ENCODE measurements at regions not wholly inside any gene's neighbourhood (a gene's known extent, or its start where the extent isn't known, plus 50 kb on each side); places are given as distances from the start of the nearest gene placed in this dataset.
"Not testable (repeated sequence)": the region's sequence is repeated elsewhere in the genome, so short reads cannot be mapped to it uniquely, and the experiment has no call there.

DNA sequence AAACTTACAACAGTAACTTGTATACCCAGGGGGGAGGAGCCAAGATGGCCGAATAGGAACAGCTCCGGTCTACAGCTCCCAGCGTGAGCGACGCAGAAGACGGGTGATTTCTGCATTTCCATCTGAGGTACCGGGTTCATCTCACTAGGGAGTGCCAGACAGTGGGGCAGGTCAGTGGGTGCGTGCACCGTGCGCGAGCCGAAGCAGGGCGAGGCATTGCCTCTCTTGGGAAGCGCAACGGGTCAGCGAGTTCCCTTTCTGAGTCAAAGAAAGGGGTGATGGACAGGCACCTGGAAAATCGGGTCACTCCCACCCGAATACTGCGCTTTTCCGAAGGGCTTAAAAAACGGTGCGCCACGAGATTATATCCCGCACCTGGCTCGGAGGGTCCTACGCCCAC lies 278.8 kb downstream of the FAM47B start:
- H3K4me3 ChIP-seq (ENCODE audit: low read length in 2 of 2); H3K27me3 ChIP-seq (ENCODE audit: control insufficient read depth in 1 of 2, insufficient read depth in 2 of 2, low read length in 1 of 2); intact Hi-C loops (cut with DNase I); ATAC-seq (ENCODE audit: low FRiP score); DNase-seq; H3K27ac ChIP-seq (ENCODE audit: low read depth in 1 of 2, low read length in 2 of 2); H3K36me3 ChIP-seq (ENCODE audit: control insufficient read depth in 1 of 2, insufficient read depth in 2 of 2, low read length in 1 of 2); H3K9me3 ChIP-seq (ENCODE audit: control insufficient read depth, low read length); H3K4me1 ChIP-seq (ENCODE audit: control insufficient read depth in 1 of 2, insufficient read depth in 2 of 2, low read length in 2 of 2): not testable (repeated sequence)
- 84 to 91% methylated on average over 26 of the region's 26 CpGs for WGBS, 2 donors

DNA sequence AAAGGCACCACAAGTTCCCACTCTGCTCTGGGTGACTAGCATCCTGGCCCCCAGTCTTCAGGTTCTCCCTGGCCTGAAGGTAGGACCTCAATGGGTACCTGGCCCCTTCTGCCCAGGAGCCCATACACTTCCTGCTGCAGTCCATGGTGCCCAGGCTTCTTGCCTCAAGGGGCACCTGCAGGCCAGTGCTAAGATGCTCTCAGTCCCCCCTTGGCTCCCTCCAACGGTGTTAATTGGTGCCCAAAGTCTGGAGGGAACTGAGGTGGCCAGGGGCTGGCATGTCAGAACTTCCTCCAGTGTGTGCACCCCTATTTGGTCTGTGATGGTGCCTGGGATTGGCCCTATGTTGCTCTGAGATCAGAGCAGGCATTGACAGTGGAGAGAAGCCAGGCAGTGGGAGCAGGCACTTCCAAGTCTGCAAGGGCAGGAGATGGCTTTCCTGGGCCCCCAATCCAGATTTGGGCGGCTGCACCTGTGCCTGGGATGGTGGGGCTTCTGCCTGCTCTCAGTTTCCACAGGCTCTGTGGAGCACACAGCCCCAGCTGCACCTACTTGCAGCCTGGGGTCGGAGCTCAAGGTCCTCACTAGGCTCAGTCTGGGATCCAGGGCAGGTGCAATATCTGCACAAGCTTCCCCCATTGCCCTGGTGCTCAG lies 301.6 kb downstream of the FAM47B start:
- Histone ChIP-seq H3K4me3 (ENCODE audit: low read length in 2 of 2) (no peak overlapping the region), H3K4me1 (ENCODE audit: control insufficient read depth in 1 of 2, insufficient read depth in 2 of 2, low read length in 2 of 2) (no peaks in the 10 kb centered on the region), H3K27me3 (ENCODE audit: control insufficient read depth in 1 of 2, insufficient read depth in 2 of 2, low read length in 1 of 2) (no peaks in the 10 kb centered on the region), H3K9me3 (ENCODE audit: control insufficient read depth, low read length) (no peaks in the 10 kb centered on the region), H3K36me3 (ENCODE audit: control insufficient read depth in 1 of 2, insufficient read depth in 2 of 2, low read length in 1 of 2) (no peaks in the 10 kb centered on the region), H3K27ac (ENCODE audit: low read depth in 1 of 2, low read length in 2 of 2) (no peak overlapping the region)
- intact Hi-C loops (cut with DNase I): no loop called here
- peak; percentile 17 to 65 for DNase-seq
- ATAC-seq (ENCODE audit: low FRiP score): no peak
- 57 to 91% methylated on average over 3 of the region's 3 CpGs for WGBS, 2 donors

DNA sequence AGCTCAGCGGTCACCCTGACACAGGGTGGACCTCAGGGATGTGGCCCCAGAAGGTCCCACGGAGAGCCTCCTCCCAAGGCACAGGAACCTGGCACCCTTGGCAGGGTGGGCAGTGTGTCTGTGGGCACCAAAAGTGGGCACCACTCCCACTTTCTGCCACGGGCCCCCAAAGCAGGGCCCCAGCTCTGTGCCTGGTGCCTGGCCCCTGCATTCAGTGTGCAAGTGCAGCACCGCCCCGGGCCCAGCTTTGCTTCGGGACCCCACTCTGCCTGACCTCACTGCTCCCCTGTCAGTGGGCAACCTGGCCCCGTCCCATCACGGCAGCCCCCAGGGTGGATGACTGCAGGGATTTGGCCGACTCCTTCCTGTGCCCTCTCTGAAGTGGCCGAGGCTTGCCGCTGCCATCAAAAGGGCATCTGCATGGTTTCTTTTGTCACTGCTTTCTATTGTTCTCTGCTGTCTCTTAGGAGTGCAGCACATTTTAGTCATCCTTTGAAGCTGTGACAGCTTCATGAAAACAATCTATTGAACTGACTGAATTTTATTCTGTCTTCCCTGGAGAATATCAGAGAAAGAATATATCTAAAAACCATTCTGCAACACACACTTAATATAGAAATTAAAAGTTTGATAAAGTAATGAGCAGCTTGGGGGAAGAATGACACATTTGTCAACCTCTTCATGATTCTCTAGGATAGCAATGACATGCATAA lies 302.4 kb downstream of the FAM47B start:
- intact Hi-C loops (cut with DNase I): no loop called here
- no peak overlapping the region for H3K27ac ChIP-seq (ENCODE audit: low read depth in 1 of 2, low read length in 2 of 2)
- no peaks in the 10 kb centered on the region for H3K9me3 ChIP-seq (ENCODE audit: control insufficient read depth, low read length)
- no peaks in the 10 kb centered on the region for H3K36me3 ChIP-seq (ENCODE audit: control insufficient read depth in 1 of 2, insufficient read depth in 2 of 2, low read length in 1 of 2)
- 74 to 94% methylated on average over 11 of the region's 11 CpGs for WGBS, 2 donors
- H3K27me3 ChIP-seq (ENCODE audit: control insufficient read depth in 1 of 2, insufficient read depth in 2 of 2, low read length in 1 of 2): no peaks in the 10 kb centered on the region
- no peak overlapping the region for H3K4me3 ChIP-seq (ENCODE audit: low read length in 2 of 2)
- DNase-seq: peak; percentile 23 to 69
- ATAC-seq (ENCODE audit: low FRiP score): no peak
- no peaks in the 10 kb centered on the region for H3K4me1 ChIP-seq (ENCODE audit: control insufficient read depth in 1 of 2, insufficient read depth in 2 of 2, low read length in 2 of 2)

DNA sequence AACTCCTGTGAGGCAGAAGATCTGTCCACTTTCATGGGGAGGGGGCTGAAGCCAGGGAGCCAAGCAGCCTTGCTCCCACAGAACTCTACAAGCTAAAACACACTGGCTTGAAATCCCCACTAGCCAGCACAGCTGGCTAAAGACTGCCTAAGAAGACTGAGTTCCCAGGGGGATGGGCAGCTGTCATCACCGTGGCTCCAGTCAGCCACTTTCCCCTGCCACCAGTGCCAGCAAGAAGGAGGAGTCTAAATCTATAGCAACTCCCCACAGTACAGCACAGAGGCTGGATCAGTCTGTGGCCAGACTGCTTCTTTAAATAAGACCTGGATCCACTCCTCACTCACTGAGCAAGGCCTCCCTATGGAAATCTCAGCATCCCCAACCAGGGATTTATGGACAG lies 308.6 kb downstream of the FAM47B start:
- DNase-seq (no peak), ATAC-seq (ENCODE audit: low FRiP score) (no peak)
- Histone ChIP-seq H3K4me3 (ENCODE audit: low read length in 2 of 2) (no peak overlapping the region), H3K4me1 (ENCODE audit: control insufficient read depth in 1 of 2, insufficient read depth in 2 of 2, low read length in 2 of 2) (no peaks in the 10 kb centered on the region), H3K36me3 (ENCODE audit: control insufficient read depth in 1 of 2, insufficient read depth in 2 of 2, low read length in 1 of 2) (no peaks in the 10 kb centered on the region), H3K9me3 (ENCODE audit: control insufficient read depth, low read length) (no peaks in the 10 kb centered on the region), H3K27me3 (ENCODE audit: control insufficient read depth in 1 of 2, insufficient read depth in 2 of 2, low read length in 1 of 2) (no peaks in the 10 kb centered on the region), H3K27ac (ENCODE audit: low read depth in 1 of 2, low read length in 2 of 2) (no peak overlapping the region)
- intact Hi-C loops (cut with DNase I): no loop called here
- WGBS, 2 donors: 14 to 17% methylated on average over 1 of the region's 1 CpG

DNA sequence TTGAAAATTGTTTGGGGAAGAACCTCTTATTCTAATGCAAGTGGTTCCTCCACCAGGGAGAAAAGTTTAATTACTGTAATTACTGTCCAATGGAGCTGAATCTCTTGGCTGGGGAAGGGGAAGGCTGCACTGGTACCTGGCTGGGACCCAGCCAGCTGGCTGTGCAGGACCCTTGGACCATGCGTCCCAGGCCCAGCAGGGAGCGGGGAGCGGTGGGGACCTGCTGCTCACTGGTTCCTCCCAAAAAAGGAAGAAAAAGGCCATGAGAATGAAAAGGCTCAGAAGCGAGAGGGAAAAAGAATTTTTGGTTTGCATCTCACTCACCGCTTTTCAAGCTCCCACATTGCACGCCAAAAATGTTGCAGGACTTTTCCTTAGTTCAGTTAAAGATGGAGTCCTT lies 333.5 kb downstream of the FAM47B start:
- intact Hi-C loops (cut with DNase I): no loop called here
- Histone ChIP-seq H3K4me3 (ENCODE audit: low read length in 2 of 2) (no peak overlapping the region), H3K9me3 (ENCODE audit: control insufficient read depth, low read length) (no peaks in the 10 kb centered on the region), H3K27ac (ENCODE audit: low read depth in 1 of 2, low read length in 2 of 2) (no peak overlapping the region), H3K36me3 (ENCODE audit: control insufficient read depth in 1 of 2, insufficient read depth in 2 of 2, low read length in 1 of 2) (no peaks in the 10 kb centered on the region), H3K4me1 (ENCODE audit: control insufficient read depth in 1 of 2, insufficient read depth in 2 of 2, low read length in 2 of 2) (no peaks in the 10 kb centered on the region), H3K27me3 (ENCODE audit: control insufficient read depth in 1 of 2, insufficient read depth in 2 of 2, low read length in 1 of 2) (no peaks in the 10 kb centered on the region)
- DNase-seq: no peak
- 69 to 94% methylated on average over 6 of the region's 6 CpGs for WGBS, 2 donors
- no peak for ATAC-seq (ENCODE audit: low FRiP score)

DNA sequence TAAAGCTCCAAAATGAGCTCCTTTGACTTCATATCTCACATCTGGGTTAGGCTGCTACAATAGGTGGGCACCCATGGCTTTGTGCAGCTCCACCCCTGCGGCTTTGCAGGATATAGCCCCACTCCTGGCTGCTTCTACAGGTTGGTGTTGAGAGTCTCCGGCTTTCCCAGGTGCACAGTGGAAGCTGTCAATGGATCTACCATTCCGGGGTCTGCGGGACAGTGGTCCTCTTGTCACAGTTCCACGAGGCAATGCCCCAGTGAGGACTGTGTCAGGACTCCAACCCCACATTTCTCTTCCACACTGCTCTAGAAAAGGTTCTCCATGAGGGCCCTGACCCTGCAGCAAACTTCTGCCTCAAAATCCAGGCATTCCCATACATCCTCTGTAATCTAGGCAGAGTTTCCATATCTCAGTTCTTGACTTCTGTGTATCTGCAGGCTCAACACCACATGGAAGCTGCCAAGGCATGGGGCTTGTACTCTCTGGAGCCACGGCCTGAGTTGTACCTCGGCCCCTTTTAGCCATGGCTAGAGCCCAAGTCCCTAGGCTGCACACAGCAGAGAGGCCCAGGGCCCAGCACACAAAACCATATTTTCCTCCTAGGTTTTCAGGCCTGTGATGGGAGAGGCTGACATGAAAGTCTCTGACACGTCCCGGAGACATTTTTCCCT lies 342.8 kb downstream of the FAM47B start:
- Histone ChIP-seq H3K36me3 (ENCODE audit: control insufficient read depth in 1 of 2, insufficient read depth in 2 of 2, low read length in 1 of 2) (no peaks in the 10 kb centered on the region), H3K4me1 (ENCODE audit: control insufficient read depth in 1 of 2, insufficient read depth in 2 of 2, low read length in 2 of 2) (no peaks in the 10 kb centered on the region), H3K27ac (ENCODE audit: low read depth in 1 of 2, low read length in 2 of 2) (no peak overlapping the region), H3K4me3 (ENCODE audit: low read length in 2 of 2) (no peak overlapping the region), H3K9me3 (ENCODE audit: control insufficient read depth, low read length) (no peaks in the 10 kb centered on the region), H3K27me3 (ENCODE audit: control insufficient read depth in 1 of 2, insufficient read depth in 2 of 2, low read length in 1 of 2) (no peaks in the 10 kb centered on the region)
- WGBS, 2 donors: 68 to 90% methylated on average over 9 of the region's 9 CpGs
- intact Hi-C loops (cut with DNase I): no loop called here
- ATAC-seq (ENCODE audit: low FRiP score) (no peak), DNase-seq (peak in 1 of 2 donors; percentile 54)

DNA sequence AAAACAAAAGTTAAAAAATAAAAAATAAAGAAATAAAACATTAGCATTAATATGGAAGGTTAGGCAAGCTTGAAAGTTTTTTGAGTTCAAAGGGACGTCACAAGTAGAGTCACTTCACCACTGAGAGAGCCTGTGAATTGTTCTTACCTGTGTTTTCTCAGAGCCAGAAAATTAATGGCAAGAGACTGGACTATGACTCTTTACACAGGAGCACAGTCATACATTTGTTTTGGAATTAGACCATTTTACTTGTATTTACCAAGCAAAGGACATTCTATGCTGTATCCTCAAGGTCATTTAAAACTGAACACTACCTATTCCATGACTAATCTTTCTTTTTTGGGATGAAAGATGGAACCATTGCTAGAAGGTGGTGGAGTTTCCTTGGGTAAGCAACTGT lies 346.1 kb downstream of the FAM47B start:
- DNase-seq (no peak), ATAC-seq (ENCODE audit: low FRiP score) (no peak)
- 51 to 84% methylated on average over 1 of the region's 1 CpG for WGBS, 2 donors
- intact Hi-C loops (cut with DNase I): no loop called here
- Histone ChIP-seq H3K36me3 (ENCODE audit: control insufficient read depth in 1 of 2, insufficient read depth in 2 of 2, low read length in 1 of 2) (no peaks in the 10 kb centered on the region), H3K27me3 (ENCODE audit: control insufficient read depth in 1 of 2, insufficient read depth in 2 of 2, low read length in 1 of 2) (no peaks in the 10 kb centered on the region), H3K27ac (ENCODE audit: low read depth in 1 of 2, low read length in 2 of 2) (no peak overlapping the region), H3K4me1 (ENCODE audit: control insufficient read depth in 1 of 2, insufficient read depth in 2 of 2, low read length in 2 of 2) (no peaks in the 10 kb centered on the region), H3K4me3 (ENCODE audit: low read length in 2 of 2) (no peak overlapping the region), H3K9me3 (ENCODE audit: control insufficient read depth, low read length) (no peaks in the 10 kb centered on the region)

DNA sequence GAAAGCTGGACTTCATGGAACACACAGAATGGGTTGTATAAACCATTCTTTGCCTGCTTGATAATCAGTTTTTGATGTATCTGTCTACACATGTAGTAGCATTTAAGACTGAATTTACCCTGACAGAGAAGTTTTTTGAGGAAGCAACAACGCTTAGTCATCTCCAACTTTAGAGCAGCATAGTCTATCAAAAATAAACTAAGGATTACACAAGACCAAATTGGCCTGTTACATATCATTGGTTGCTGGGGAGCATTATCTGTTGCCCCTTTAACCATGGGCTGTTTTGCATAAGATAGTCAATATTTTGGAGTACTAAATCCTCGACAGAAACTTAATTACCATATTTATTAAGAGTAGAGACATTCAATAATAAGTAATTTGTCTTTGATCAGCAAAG lies 347.4 kb downstream of the FAM47B start:
- Histone ChIP-seq H3K4me3 (ENCODE audit: low read length in 2 of 2) (no peak overlapping the region), H3K27me3 (ENCODE audit: control insufficient read depth in 1 of 2, insufficient read depth in 2 of 2, low read length in 1 of 2) (no peaks in the 10 kb centered on the region), H3K36me3 (ENCODE audit: control insufficient read depth in 1 of 2, insufficient read depth in 2 of 2, low read length in 1 of 2) (no peaks in the 10 kb centered on the region), H3K4me1 (ENCODE audit: control insufficient read depth in 1 of 2, insufficient read depth in 2 of 2, low read length in 2 of 2) (no peaks in the 10 kb centered on the region), H3K9me3 (ENCODE audit: control insufficient read depth, low read length) (no peaks in the 10 kb centered on the region), H3K27ac (ENCODE audit: low read depth in 1 of 2, low read length in 2 of 2) (no peak overlapping the region)
- ATAC-seq (ENCODE audit: low FRiP score) (no peak), DNase-seq (no peak)
- intact Hi-C loops (cut with DNase I): no loop called here
- WGBS, 2 donors: 58 to 91% methylated on average over 2 of the region's 2 CpGs

DNA sequence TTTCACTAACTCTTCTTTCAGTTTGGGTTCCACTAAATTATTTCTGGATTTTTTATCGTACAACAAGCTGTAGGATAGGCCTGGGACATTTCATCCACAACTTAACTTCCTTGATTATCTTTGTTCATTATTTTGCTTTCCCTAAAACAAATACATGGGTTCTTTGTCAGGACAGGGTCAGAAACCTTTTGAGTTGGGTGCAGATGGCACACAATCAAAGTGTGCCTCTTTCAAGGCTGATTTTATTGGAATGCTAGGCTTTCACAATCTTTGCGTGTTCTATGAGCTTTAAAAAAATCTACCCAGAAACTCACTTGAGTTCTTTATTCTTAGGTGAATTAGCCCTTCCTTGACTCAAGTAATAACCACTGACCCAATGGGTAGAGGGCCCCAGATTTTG lies 348.4 kb downstream of the FAM47B start:
- Histone ChIP-seq H3K36me3 (ENCODE audit: control insufficient read depth in 1 of 2, insufficient read depth in 2 of 2, low read length in 1 of 2) (no peaks in the 10 kb centered on the region), H3K4me3 (ENCODE audit: low read length in 2 of 2) (no peak overlapping the region), H3K9me3 (ENCODE audit: control insufficient read depth, low read length) (no peaks in the 10 kb centered on the region), H3K27ac (ENCODE audit: low read depth in 1 of 2, low read length in 2 of 2) (no peak overlapping the region), H3K4me1 (ENCODE audit: control insufficient read depth in 1 of 2, insufficient read depth in 2 of 2, low read length in 2 of 2) (no peaks in the 10 kb centered on the region), H3K27me3 (ENCODE audit: control insufficient read depth in 1 of 2, insufficient read depth in 2 of 2, low read length in 1 of 2) (no peaks in the 10 kb centered on the region)
- intact Hi-C loops (cut with DNase I): no loop called here
- WGBS, 2 donors: 69 to 95% methylated on average over 2 of the region's 2 CpGs
- ATAC-seq (ENCODE audit: low FRiP score): no peak
- DNase-seq: no peak
